NCI-H446 (cell line): ENCODE measurements at regions not wholly inside any gene's neighbourhood (a gene's known extent, or its start where the extent isn't known, plus 50 kb on each side); places are given as distances from the start of the nearest gene placed in this dataset.

Experiments used
- DNase-seq, 2 experiments: peaks; one replicate each; lab custom pipeline; 2025; lab: John Stamatoyannopoulos, UW

- no peak for DNase-seq
Observed at GRCh38 chr17:13736916-13737315, 135.2 kb upstream of the HS3ST3A1 start.

DNA sequence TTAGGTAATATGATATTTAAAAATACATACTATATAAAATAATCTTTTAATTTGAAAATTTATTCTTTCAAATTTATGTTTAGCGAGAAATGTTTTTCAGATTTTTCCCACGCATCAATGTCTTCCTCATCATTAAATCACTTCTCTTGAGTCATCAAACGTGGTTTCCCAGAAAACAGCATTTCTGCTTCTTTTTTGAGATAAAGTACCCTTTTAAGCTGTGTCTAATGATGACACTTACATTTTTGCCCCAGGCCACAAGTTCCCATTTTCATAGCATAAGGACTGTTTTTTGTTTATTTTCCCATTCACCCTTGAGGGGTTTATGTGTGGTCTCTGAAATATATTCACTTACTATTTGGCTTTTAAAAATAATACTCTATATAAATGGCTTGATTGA, 139.0 kb upstream of the HS3ST3A1 start:
- no peak for DNase-seq

DNA sequence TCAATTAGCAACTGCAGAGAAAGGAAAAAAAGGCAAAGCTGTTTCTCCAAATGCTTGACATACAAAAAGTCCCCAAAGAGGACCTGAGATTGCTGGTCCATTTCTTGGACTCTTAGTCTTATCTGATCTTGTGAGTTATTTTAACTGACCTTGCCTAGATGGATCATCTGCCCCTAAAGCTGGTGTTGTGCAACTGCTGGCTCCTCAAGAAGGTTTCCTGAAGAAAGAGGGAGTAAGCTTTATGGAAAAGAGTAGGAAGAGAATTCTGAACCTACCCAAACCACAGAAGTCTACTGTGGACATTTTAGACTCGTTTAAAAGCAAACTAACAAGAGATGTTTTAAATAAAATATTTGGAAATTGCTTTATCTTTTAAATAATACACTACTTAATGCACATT, 140.0 kb upstream of the HS3ST3A1 start:
- no peak for DNase-seq

- DNase-seq = no peak
Observed at GRCh38 chr17:13743906-13744305, 142.2 kb upstream of the HS3ST3A1 start.

- DNase-seq = no peak
Observed at GRCh38 chr17:13746404-13746803, 144.7 kb upstream of the HS3ST3A1 start.

DNA sequence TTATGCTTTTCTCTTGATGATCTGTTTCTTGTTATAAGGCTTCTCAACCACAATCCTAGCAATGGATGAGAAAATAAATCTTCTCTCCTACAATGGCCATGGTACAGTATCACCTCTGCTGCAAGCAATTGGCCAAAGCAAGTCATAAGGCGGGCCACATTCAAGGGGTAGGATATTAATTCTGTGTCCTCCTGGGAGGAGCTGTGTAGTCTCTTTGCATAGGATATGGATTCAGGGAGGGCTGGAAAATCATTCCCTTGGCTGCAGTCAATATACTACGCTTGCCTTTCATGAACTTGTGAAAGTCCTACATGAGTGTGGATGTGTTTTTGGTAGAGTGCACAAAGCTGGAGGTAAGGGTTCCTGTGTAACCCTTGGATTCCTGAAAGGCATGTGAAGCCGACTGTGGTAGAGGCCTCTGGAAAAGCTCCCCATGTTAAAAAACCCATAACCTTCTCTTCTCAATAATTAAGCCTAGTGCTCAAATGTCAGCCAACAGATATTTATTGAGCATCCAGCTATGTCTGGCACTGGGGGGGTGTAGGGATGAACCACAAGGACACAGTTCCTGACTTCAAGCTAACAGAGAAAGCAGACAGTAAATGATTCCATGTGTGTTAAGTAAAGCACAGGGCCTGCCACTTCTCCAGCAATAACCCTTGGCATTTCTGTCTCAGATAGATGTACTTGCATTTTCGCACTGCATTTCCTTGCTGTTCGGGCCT, 147.6 kb upstream of the HS3ST3A1 start:
- no peak for DNase-seq

- DNase-seq = no peak
Observed at GRCh38 chr17:13749891-13750235, 148.1 kb upstream of the HS3ST3A1 start.

GRCh38 chr17:13750816-13751793, 149.4 kb upstream of the HS3ST3A1 start:
- DNase-seq = no peak

DNA sequence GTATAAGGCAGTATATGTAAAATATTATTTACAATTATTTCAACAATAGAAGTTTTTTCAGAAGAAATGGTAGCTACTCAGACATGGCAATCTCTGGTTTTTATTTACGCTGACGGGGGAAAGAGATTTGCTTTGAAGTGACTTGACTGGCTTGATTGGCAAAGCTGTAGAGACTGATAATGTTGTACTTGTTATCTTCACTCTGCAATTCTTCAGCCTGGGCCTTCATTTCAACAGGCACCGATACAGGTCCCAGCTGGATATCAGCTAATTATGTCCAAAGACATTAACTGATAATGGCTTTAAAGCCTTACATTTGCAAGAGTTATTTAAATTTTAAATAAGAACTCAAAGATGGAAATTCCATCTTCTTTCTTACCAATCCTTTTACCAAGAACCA, 151.4 kb upstream of the HS3ST3A1 start:
- DNase-seq = no peak

- DNase-seq = no peak
Observed at GRCh38 chr17:13753771-13754170, 152.0 kb upstream of the HS3ST3A1 start.

DNA sequence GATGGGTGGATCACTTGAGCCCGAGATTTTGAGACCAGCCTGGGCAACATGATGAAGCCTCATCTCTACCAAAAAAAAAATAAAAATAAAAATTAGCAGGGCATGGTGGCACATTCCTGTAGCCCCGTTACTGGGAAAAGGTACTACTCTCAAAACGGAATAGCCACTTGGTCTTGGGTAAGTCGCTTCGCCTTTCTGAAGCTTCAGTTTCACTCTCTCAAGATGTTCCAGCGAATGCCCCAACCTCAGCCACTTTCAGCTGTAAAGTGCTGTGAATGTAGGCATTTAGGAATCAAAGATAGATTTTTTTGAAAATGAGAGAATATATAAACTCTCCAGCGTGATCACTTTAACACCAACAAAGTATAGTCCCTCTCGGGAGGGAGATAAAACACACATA, 154.1 kb upstream of the HS3ST3A1 start:
- no peak for DNase-seq

- DNase-seq = no peak
Observed at GRCh38 chr17:13756763-13757162, 155.0 kb upstream of the HS3ST3A1 start.

DNA sequence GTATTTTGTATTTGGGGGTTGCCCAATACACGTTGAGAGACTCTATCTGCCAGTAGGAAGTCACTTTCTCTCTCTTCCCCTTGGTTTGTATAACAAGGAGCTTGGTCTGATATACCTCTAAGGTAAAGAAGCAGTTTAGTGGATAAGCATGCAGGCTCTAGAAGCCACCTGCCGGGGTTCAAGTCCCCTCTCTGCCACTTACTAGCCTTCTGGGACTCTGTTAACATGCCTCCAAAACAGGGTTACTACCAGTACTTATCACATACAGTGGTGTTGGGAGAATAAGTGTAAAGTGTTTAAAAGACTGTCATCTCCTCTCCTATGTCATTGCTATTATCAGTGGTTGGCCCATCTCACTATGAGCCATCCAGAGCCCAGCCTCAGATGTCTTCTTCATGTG, 156.1 kb upstream of the HS3ST3A1 start:
- no peak for DNase-seq

- DNase-seq = no peak
Observed at GRCh38 chr17:13759518-13760335, 158.0 kb upstream of the HS3ST3A1 start.

DNA sequence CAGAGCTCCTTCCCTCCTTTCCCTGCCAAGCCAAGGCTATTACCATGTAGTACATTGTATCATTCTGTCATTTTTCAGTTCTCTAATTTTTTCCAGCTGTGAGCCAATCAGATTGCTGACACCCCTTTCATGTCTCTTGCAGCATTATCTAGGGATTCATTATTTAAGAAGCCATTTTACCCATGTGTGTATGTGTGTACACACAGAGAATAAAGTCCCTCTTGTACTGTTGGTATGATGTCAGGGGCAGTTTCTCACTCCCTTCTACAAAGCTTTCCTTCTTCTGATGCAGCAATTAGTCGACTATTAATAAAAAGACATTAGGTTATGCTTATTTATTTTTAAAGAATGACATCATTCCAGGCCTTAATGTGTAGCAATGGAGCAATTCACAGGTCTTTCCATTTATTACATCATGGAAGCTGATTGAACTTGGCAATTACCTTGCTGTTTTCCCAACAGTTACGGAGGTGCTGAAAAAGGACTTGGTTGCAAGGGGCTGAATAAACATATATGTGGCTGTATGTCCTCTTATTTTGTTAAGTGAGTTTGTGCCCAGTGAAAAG, 159.4 kb upstream of the HS3ST3A1 start:
- no peak for DNase-seq

GRCh38 chr17:13765701-13766100, 164.0 kb upstream of the HS3ST3A1 start:
- no peak for DNase-seq

DNA sequence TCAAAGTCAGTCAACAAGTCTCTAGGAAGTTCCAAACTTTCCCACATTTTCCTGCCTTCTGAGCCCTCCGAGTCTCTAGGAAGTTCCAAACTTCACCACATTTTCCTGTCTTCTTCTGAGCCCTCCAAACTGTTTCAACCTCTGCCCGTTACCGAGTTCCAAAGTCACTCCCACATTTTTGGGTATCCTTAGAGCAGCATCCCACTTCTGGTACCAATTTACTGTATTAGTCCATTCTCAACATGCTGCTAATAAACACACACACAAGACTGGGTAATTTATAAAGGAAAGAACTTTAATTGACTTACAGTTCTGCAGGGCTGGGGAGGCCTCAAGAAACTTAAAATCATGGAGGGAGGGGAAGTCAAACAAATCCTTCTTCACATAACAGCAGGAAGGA, 169.0 kb upstream of the HS3ST3A1 start:
- DNase-seq = no peak

DNA sequence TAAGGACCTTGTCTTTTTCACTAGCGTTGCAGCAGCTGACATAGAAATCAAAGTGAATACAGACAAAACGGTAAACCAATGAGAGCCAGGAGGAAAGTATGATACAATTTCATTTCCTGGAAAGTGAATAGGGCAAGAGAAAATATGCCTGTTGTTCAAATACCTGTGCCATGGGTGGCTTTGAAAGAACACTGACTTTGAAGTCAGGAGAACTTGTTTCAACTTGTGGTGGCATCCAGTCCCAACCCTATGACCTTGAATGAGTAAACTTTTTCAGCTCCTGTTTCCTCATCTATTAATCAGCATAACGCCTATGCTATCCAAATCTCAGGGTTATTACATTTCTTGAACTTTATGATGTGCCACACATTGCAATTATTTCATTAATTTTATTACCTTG, 173.7 kb upstream of the HS3ST3A1 start:
- DNase-seq = no peak

DNA sequence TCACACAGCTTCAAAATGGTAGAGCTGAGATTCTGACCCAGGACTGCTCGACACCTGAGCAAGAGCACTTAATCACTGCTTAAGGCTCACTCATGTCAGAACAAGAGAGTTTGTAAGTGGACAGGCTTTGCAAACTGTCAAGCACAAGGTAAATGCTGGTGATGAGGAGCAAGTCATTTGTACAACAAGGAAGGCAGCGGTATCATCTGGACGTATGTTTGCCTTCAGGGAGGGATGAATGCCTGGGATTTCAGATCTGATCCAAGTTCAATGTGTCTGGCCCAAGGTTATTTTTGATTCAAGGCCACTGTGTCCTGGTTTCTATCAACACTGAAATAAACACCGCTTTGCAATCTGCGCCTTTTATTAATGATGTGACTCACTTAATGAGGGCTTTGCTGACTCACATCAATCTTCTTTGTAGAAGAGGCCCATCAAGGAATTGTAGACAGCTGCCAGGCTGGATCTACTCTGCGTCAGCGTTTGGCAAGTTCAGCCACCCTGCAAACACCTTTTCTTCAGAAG, 174.4 kb upstream of the HS3ST3A1 start:
- DNase-seq = no peak

- DNase-seq = no peak
Observed at GRCh38 chr17:13777003-13777402, 175.3 kb upstream of the HS3ST3A1 start.

GRCh38 chr17:13784434-13785095, 182.8 kb upstream of the HS3ST3A1 start:
- no peak for DNase-seq
